MM.1S (cell line): ENCODE measurements at regions not wholly inside any gene's neighbourhood (a gene's known extent, or its start where the extent isn't known, plus 50 kb on each side); places are given as distances from the start of the nearest gene placed in this dataset.
A peak's percentile ranks its signal among the peaks of the same experiment; 100 is the strongest.

Source experiments
- DNase-seq: peaks from one replicate; pipeline ENCODE4 v3.0.0-alpha.2; 2015
- H2AFZ ChIP-seq: fragments of 300-600 bp; sonication (generic); 2 replicates; pipeline ENCODE4 v1.6.0; 2016; ENCODE audit warnings: antibody characterized with exemption, low read length
- H3F3A ChIP-seq: fragments of 300-600 bp; sonication (generic); 2 replicates; pipeline ENCODE4 v1.6.1; 2016; ENCODE audit warnings: mild to moderate bottlenecking, antibody characterized with exemption, low read length, moderate library complexity, mixed read lengths; ENCODE audit not compliant: insufficient read depth
- H3K27ac ChIP-seq: fragments of 300-600 bp; sonication (generic); 2 replicates; pipeline ENCODE4 v1.5.1; 2016; ENCODE audit warnings: mild to moderate bottlenecking, low read length
- H3K27me3 ChIP-seq: fragments of 300-600 bp; sonication (generic); replicated peaks from 2 replicates; pipeline ENCODE4 v1.6.0; 2016; ENCODE audit warnings: low read length; ENCODE audit not compliant: insufficient read depth
- H3K36me3 ChIP-seq: fragments of 300-600 bp; sonication (generic); replicated peaks from 2 replicates; pipeline ENCODE4 v1.6.1; 2016; ENCODE audit warnings: mild to moderate bottlenecking, low read length, mixed read lengths; ENCODE audit not compliant: insufficient read depth
- H3K4me1 ChIP-seq: fragments of 300-600 bp; sonication (generic); 2 replicates; pipeline ENCODE4 v1.6.1; 2016; ENCODE audit warnings: low read length, mixed read lengths
- H3K4me2 ChIP-seq: fragments of 300-600 bp; sonication (generic); 2 replicates; pipeline ENCODE4 v1.6.0; 2016; ENCODE audit warnings: low read depth, low read length
- H3K4me3 ChIP-seq: fragments of 300-600 bp; sonication (generic); 2 replicates; pipeline ENCODE4 v1.5.1; 2016; ENCODE audit warnings: low read length, mixed read lengths
- H3K79me2 ChIP-seq: fragments of 300-600 bp; sonication (generic); 2 replicates; pipeline ENCODE4 v1.6.1; 2016; ENCODE audit warnings: mixed run types, low read length, mixed read lengths
- H3K9ac ChIP-seq: fragments of 300-600 bp; sonication (generic); 2 replicates; pipeline ENCODE4 v1.6.1; 2016; ENCODE audit warnings: low read length, mixed read lengths
- H3K9me2 ChIP-seq: fragments of 300-600 bp; sonication (generic); replicated peaks from 2 replicates; pipeline ENCODE4 v1.6.1; 2016; ENCODE audit warnings: mild to moderate bottlenecking, low read length, mixed read lengths; ENCODE audit not compliant: insufficient read depth
- H3K9me3 ChIP-seq: fragments of 300-600 bp; sonication (generic); replicated peaks from 2 replicates; pipeline ENCODE4 v1.6.1; 2016; ENCODE audit warnings: mild to moderate bottlenecking, low read length, mixed read lengths; ENCODE audit not compliant: insufficient read depth
- H4K20me1 ChIP-seq: fragments of 300-600 bp; sonication (generic); 2 replicates; pipeline ENCODE4 v1.6.1; 2016; ENCODE audit warnings: mild to moderate bottlenecking, low read length, moderate library complexity, mixed read lengths; ENCODE audit not compliant: insufficient read depth
- CTCF ChIP-seq: fragments of 300-600 bp; sonication (generic); IDR thresholded peaks from 2 replicates; pipeline ENCODE4 v1.5.1; 2016; ENCODE audit warnings: antibody characterized with exemption, low read length, mixed read lengths
- EZH2 ChIP-seq: fragments of 300-600 bp; sonication (generic); optimal IDR thresholded peaks from 2 replicates; pipeline ENCODE3; 2017; ENCODE audit warnings: low read depth, mild to moderate bottlenecking, antibody characterized with exemption, low read length, mixed read lengths
- EZH2phosphoT487 ChIP-seq: fragments of 300-600 bp; sonication (generic); IDR thresholded peaks from 2 replicates; pipeline ENCODE4 v1.6.1; 2018; ENCODE audit warnings: antibody characterized with exemption, low read length

GRCh38 chr12:67758119-67758518 is 109.6 kb downstream of the DYRK2 start:
- DNase-seq, result peak; percentile 85
- Histone ChIP-seq H2AFZ (no peak overlapping the region), H3K9ac (no peak overlapping the region), H3K27ac (peak overlapping the region; percentile 12; the same call in 1 of the 2 replicates), H3K79me2 (no peaks in the 10 kb centered on the region), H3K27me3 (0 out of 2 replicates have a peak, but pooled peaks cover 5% of the 10 kb centered on the region), H3K9me2 (no peaks in the 10 kb centered on the region), H3K36me3 (no peaks in the 10 kb centered on the region), H3K9me3 (no peaks in the 10 kb centered on the region), H3K4me3 (no peak overlapping the region), H3F3A (no peaks in the 10 kb centered on the region), H4K20me1 (no peaks in the 10 kb centered on the region), H3K4me1 (peaks cover 19% of the 10 kb centered on the region), H3K4me2 (0 out of 2 replicates have a peak overlapping the region, but pooled peaks have one; percentile 17)
- TF ChIP-seq CTCF, result no peak
- TF ChIP-seq EZH2, result no peak

- no peak overlapping the region for H3K9ac ChIP-seq
- no peaks in the 10 kb centered on the region for H3K9me3 ChIP-seq
- no peaks in the 10 kb centered on the region for H3K79me2 ChIP-seq
- TF ChIP-seq EZH2 (no peak), CTCF (no peak), EZH2phosphoT487 (no peak)
- no peaks in the 10 kb centered on the region for H3F3A ChIP-seq
- no peaks in the 10 kb centered on the region for H4K20me1 ChIP-seq
- no peaks in the 10 kb centered on the region for H3K9me2 ChIP-seq
- peaks cover 23% of the 10 kb centered on the region for H3K4me1 ChIP-seq
- no peak overlapping the region for H3K4me3 ChIP-seq
- no peaks in the 10 kb centered on the region for H3K36me3 ChIP-seq
- H3K4me2 ChIP-seq, result peak overlapping the region; percentile 17; the same call in 1 of the 2 replicates
- 0 out of 2 replicates have a peak, but pooled peaks cover 5% of the 10 kb centered on the region for H3K27me3 ChIP-seq
- DNase-seq, result no peak
- peak overlapping the region; percentile 12; the same call in 1 of the 2 replicates for H3K27ac ChIP-seq
- H2AFZ ChIP-seq, result no peak overlapping the region
Observed at GRCh38 chr12:67758521-67758920, 110.0 kb downstream of the DYRK2 start.

- no peak overlapping the region for H3K4me2 ChIP-seq
- H3K27me3 ChIP-seq, result 0 out of 2 replicates have a peak, but pooled peaks cover 5% of the 10 kb centered on the region
- TF ChIP-seq CTCF, result no peak
- no peak for TF ChIP-seq EZH2
- H3K9me2 ChIP-seq, result no peaks in the 10 kb centered on the region
- H3F3A ChIP-seq, result peaks cover 12% of the 10 kb centered on the region
- H3K9ac ChIP-seq, result no peak overlapping the region
- no peaks in the 10 kb centered on the region for H3K36me3 ChIP-seq
- no peaks in the 10 kb centered on the region for H3K9me3 ChIP-seq
- no peak overlapping the region for H3K4me3 ChIP-seq
- no peaks in the 10 kb centered on the region for H3K79me2 ChIP-seq
- H3K4me1 ChIP-seq, result peaks cover 35% of the 10 kb centered on the region
- H2AFZ ChIP-seq, result no peak overlapping the region
- no peaks in the 10 kb centered on the region for H4K20me1 ChIP-seq
- H3K27ac ChIP-seq, result no peak overlapping the region
- no peak for DNase-seq
Observed at GRCh38 chr12:67759829-67760228, 111.3 kb downstream of the DYRK2 start.
